KMS-11 (cell line): ENCODE measurements at regions not wholly inside any gene's neighbourhood (a gene's known extent, or its start where the extent isn't known, plus 50 kb on each side); places are given as distances from the start of the nearest gene placed in this dataset.

Experiments used
- H2AFZ ChIP-seq: fragments of 200-600 bp; sonication (generic); 2 replicates; pipeline ENCODE4 v1.6.1; 2016; ENCODE audit warnings: antibody characterized with exemption, mixed run types, low read depth
- H3K27ac ChIP-seq: fragments of 200-600 bp; sonication (generic); 2 replicates; pipeline ENCODE4 v1.6.1; 2016; ENCODE audit warnings: mild to moderate bottlenecking, mixed run types
- H3K27me3 ChIP-seq: fragments of 200-600 bp; sonication (generic); 2 replicates; pipeline ENCODE4 v1.6.1; 2017; ENCODE audit warnings: mild to moderate bottlenecking, low read depth, mixed run types, moderate library complexity; ENCODE audit not compliant: insufficient read depth
- H3K36me3 ChIP-seq: fragments of 200-600 bp; sonication (generic); 2 replicates; pipeline ENCODE4 v1.6.1; 2017; ENCODE audit warnings: mild to moderate bottlenecking, mixed run types; ENCODE audit not compliant: insufficient read depth
- H3K4me1 ChIP-seq: fragments of 200-600 bp; sonication (generic); 2 replicates; pipeline ENCODE4 v1.6.1; 2016; ENCODE audit warnings: mild to moderate bottlenecking, low read depth, mixed run types; ENCODE audit not compliant: poor library complexity, severe bottlenecking
- H3K4me2 ChIP-seq: fragments of 200-600 bp; sonication (generic); 2 replicates; pipeline ENCODE4 v1.7.0; 2016; ENCODE audit warnings: mild to moderate bottlenecking, mixed run types
- H3K4me3 ChIP-seq: fragments of 200-600 bp; sonication (generic); IDR thresholded peaks from 2 replicates; pipeline ENCODE4 v1.6.1; 2017; ENCODE audit warnings: low read depth, low read length, mixed read lengths; ENCODE audit not compliant: insufficient read depth
- H3K79me2 ChIP-seq: fragments of 200-600 bp; sonication (generic); 2 replicates; pipeline ENCODE4 v1.6.1; 2016; ENCODE audit warnings: low read depth, mixed run types; ENCODE audit not compliant: insufficient read depth
- H3K9ac ChIP-seq: fragments of 200-600 bp; sonication (generic); 2 replicates; pipeline ENCODE4 v1.6.1; 2016; ENCODE audit warnings: mild to moderate bottlenecking, mixed run types
- H4K20me1 ChIP-seq: fragments of 200-600 bp; sonication (generic); 2 replicates; pipeline ENCODE4 v1.6.1; 2016; ENCODE audit warnings: mild to moderate bottlenecking, mixed run types; ENCODE audit not compliant: insufficient read depth
- TF ChIP-seq, protein P1 (sequence below): fragments of 200-600 bp; sonication (generic); conservative IDR thresholded peaks from 2 replicates; pipeline ENCODE4 v1.6.1; 2017; ENCODE audit warnings: low read depth, mild to moderate bottlenecking, antibody characterized with exemption, low read length, moderate library complexity, mixed read lengths

DNA sequence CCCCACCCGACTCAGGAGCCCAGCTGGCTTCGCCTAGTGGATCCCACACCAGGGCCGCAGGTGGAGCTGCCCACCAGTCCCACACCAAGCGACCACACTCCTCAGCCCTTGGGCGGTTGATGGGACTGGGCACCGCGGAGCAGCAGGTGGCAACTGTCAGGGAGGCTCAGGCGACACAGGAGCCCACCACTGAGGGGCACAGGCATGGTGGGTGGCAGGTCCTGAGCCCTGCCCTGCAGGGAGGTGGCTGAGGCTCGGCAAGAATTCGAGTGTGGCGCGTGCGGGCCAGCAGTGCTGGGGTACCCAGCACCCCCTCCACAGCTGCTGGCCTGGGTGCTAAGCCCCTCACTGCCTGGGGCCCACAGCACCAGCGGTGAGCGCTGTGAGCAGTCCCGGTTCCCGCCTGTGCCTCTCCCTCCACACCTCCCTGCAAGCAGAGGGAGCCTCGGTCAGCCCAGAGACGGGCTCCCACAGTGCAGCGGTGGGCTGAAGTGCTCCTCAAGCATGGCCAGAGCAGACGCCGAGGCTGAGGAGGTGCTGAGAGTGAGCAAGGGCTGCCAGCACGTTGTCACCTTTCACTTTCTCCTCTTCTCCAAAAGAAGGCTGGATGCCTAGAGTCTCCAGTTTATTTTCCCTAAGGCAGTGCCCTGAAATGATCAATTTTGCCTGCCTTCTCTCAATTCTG, 1440.7 kb upstream of the ZEB2 start:
- Histone ChIP-seq H4K20me1 (no peaks in the 10 kb centered on the region), H3K27me3 (no peaks in the 10 kb centered on the region), H3K36me3 (no peaks in the 10 kb centered on the region), H3K4me2 (no peak overlapping the region), H3K27ac (no peak overlapping the region), H2AFZ (no peak overlapping the region), H3K4me3 (no peak overlapping the region), H3K4me1 (no peaks in the 10 kb centered on the region), H3K9ac (no peak overlapping the region), H3K79me2 (no peaks in the 10 kb centered on the region)
- TF ChIP-seq, protein P1, sequence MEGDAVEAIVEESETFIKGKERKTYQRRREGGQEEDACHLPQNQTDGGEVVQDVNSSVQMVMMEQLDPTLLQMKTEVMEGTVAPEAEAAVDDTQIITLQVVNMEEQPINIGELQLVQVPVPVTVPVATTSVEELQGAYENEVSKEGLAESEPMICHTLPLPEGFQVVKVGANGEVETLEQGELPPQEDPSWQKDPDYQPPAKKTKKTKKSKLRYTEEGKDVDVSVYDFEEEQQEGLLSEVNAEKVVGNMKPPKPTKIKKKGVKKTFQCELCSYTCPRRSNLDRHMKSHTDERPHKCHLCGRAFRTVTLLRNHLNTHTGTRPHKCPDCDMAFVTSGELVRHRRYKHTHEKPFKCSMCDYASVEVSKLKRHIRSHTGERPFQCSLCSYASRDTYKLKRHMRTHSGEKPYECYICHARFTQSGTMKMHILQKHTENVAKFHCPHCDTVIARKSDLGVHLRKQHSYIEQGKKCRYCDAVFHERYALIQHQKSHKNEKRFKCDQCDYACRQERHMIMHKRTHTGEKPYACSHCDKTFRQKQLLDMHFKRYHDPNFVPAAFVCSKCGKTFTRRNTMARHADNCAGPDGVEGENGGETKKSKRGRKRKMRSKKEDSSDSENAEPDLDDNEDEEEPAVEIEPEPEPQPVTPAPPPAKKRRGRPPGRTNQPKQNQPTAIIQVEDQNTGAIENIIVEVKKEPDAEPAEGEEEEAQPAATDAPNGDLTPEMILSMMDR, result no peak

DNA sequence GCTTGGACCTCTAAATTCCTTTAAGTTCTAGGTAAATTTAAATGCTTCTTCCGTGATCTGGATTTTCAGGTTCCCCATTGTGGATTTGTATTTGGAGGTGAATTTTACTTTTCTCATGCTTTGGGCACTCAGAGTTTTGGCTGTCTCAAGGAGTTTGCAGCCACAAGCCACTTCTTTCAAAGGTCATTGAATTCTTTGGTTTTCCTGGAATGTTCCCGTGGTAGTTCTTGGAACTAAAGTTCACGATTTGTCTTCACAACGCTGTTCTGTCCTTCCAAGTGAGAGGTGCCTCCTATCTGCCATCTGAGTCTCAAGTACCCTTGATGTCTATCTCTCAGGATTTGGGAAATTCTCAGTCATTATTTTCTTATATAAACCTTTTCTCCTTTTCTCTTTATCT, 1438.7 kb upstream of the ZEB2 start:
- Histone ChIP-seq H2AFZ (no peak overlapping the region), H3K79me2 (no peaks in the 10 kb centered on the region), H3K4me3 (no peak overlapping the region), H3K9ac (no peak overlapping the region), H4K20me1 (no peaks in the 10 kb centered on the region), H3K4me1 (no peaks in the 10 kb centered on the region), H3K4me2 (no peak overlapping the region), H3K27ac (no peak overlapping the region), H3K27me3 (no peaks in the 10 kb centered on the region), H3K36me3 (no peaks in the 10 kb centered on the region)
- TF ChIP-seq, protein P1, result no peak

DNA sequence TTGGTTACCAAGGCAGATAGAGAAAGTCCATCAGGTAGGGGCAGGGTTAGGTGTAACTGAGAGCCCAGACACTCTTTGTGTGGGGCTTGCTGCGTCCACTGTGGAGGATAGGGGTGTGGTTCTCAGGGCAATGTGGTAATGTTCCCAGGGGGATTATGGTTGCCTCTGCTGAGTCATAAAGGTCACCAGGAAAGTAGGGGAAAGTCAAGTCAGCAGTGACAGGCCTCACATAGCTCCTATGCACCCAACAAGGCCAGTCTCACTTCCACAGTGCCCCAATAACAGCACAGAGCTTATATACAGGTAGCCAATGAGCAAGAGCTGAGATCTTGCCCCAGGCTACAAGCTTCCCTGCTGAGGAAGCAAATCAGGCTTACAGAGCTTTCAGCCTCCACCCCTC, 1438.0 kb upstream of the ZEB2 start:
- Histone ChIP-seq H3K27me3 (no peaks in the 10 kb centered on the region), H2AFZ (no peak overlapping the region), H3K27ac (no peak overlapping the region), H3K36me3 (no peaks in the 10 kb centered on the region), H4K20me1 (no peaks in the 10 kb centered on the region), H3K4me2 (no peak overlapping the region), H3K4me1 (no peaks in the 10 kb centered on the region), H3K79me2 (no peaks in the 10 kb centered on the region), H3K9ac (no peak overlapping the region), H3K4me3 (no peak overlapping the region)
- TF ChIP-seq, protein P1, result no peak

DNA sequence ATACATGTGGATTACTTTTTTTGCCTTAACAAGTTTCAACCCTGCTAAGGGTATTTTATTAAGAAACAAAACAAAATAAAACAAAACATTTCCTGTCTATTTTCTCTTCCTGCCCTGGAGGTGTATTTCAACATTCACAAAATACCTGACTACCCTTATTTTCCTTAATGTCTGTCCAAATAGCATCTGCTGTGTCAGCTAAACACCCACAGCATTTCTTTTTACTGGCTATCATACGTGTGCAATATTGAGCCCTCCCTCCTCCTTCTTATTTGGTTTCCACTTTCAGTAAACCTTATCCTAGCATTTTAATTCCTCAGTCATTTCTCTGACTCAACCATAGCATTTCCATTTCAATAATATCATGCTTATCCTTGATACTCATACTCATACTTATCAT, 1420.0 kb upstream of the ZEB2 start:
- no peaks in the 10 kb centered on the region for H4K20me1 ChIP-seq
- H3K4me1 ChIP-seq, result no peaks in the 10 kb centered on the region

More for the DNA sequence above, 1420.0 kb upstream of the ZEB2 start:
- H3K27me3 ChIP-seq, result no peaks in the 10 kb centered on the region
- H3K27ac ChIP-seq, result no peak overlapping the region
- H3K4me2 ChIP-seq, result no peak overlapping the region
- H3K79me2 ChIP-seq, result no peaks in the 10 kb centered on the region
- no peaks in the 10 kb centered on the region for H3K36me3 ChIP-seq
- H3K9ac ChIP-seq, result no peak overlapping the region
- TF ChIP-seq, protein P1, result no peak
- no peak overlapping the region for H3K4me3 ChIP-seq
- H2AFZ ChIP-seq, result no peak overlapping the region
